ENCODE measurements at regions not wholly inside any gene's neighbourhood (a gene's known extent, or its start where the extent isn't known, plus 50 kb on each side); places are given as distances from the start of the nearest gene placed in this dataset.

DNA sequence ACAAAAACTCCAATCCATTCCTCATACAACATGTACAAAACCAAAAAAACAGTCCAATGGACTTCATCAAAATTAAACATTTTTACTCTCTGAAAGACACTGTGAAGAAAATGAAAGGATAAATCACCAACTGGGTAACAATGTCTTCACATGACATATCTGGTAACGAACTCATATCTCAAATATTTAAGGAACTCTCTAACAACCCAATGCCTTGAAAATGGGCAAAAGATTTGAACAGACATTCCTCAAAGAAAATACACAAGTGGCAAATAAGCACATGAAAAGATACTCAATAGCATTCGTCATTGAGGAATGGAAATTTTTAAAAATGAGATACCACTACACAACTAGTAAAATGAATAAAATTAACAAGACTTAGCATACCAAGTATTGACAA, 198.7 kb upstream of the RASSF8 start:
- no peaks in the 10 kb centered on the region for H3K36me3 ChIP-seq
- no peaks in the 10 kb centered on the region for H3K27me3 ChIP-seq
- intact Hi-C loops (cut with DNase I), result no loop called here
- TF ChIP-seq, protein P1, sequence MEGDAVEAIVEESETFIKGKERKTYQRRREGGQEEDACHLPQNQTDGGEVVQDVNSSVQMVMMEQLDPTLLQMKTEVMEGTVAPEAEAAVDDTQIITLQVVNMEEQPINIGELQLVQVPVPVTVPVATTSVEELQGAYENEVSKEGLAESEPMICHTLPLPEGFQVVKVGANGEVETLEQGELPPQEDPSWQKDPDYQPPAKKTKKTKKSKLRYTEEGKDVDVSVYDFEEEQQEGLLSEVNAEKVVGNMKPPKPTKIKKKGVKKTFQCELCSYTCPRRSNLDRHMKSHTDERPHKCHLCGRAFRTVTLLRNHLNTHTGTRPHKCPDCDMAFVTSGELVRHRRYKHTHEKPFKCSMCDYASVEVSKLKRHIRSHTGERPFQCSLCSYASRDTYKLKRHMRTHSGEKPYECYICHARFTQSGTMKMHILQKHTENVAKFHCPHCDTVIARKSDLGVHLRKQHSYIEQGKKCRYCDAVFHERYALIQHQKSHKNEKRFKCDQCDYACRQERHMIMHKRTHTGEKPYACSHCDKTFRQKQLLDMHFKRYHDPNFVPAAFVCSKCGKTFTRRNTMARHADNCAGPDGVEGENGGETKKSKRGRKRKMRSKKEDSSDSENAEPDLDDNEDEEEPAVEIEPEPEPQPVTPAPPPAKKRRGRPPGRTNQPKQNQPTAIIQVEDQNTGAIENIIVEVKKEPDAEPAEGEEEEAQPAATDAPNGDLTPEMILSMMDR (IDR thresholded peaks at IDR 0.05), result no peak
- peaks cover 0 to 8% (median 0%) of the 10 kb centered on the region in 11 donors for H3K9me3 ChIP-seq
- no peak for ATAC-seq
- H3K4me1 ChIP-seq, result no peaks in the 10 kb centered on the region
- no peak overlapping the region for H3K27ac ChIP-seq
- 66 to 74% methylated on average over 2 of the region's 2 CpGs for WGBS, 2 donors
- H3K4me3 ChIP-seq, result no peak overlapping the region
- DNase-seq, result no peak

DNA sequence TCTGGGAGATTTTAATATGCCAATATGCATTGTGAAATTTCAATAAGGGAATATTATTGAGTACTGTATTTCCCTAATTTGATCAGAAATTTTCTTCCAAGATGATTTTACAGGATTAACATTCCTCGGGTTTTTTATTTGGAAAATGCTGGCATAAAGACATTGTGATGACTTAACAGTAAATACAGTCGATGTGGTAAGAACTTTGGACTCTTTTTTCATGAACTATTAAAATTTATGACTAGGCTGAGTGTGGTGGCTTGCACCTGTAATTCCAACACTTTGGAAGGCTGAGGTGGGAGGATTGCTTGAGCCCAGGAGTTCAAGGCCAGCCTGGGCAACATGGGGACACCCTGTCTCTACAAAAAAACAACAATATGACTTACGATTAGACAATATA, 197.1 kb upstream of the RASSF8 start:
- no peaks in the 10 kb centered on the region for H3K36me3 ChIP-seq
- no peaks in the 10 kb centered on the region for H3K27me3 ChIP-seq
- TF ChIP-seq, protein P1 (IDR thresholded peaks at IDR 0.05), result no peak
- intact Hi-C loops (cut with DNase I), result no loop called here
- H3K4me1 ChIP-seq, result no peaks in the 10 kb centered on the region
- WGBS, 2 donors, result 86 to 94% methylated on average over 3 of the region's 3 CpGs
- H3K9me3 ChIP-seq, result peaks cover 0 to 8% (median 0%) of the 10 kb centered on the region in 11 donors
- ATAC-seq, result no peak
- H3K4me3 ChIP-seq, result no peak overlapping the region
- DNase-seq, result no peak
- no peak overlapping the region for H3K27ac ChIP-seq

DNA sequence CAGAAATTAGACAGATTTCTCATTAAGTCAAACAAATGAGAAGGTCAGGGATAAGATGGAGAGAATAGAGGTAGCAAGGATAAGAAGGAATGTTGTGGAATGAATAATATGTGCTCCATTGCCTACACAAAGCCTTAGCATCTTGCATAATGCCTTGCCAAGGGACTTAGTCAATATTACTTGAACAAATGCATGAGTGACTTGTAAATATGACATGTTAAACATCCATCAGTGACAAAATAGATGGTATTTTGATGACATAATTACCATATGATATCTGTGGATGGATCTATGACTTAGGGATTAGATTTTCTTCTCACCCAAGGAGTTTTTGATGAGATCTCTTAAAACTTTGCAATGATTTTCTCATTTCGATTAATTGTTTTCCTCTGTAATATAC, 194.1 kb upstream of the RASSF8 start:
- H3K4me1 ChIP-seq, result no peaks in the 10 kb centered on the region
- TF ChIP-seq, protein P1 (IDR thresholded peaks at IDR 0.05), result no peak
- no peaks in the 10 kb centered on the region for H3K36me3 ChIP-seq
- peaks cover 0 to 4% (median 0%) of the 10 kb centered on the region in 11 donors for H3K9me3 ChIP-seq
- no peak overlapping the region for H3K27ac ChIP-seq
- DNase-seq (no peak), ATAC-seq (no peak)
- intact Hi-C loops (cut with DNase I), result no loop called here
- H3K4me3 ChIP-seq, result no peak overlapping the region
- 95 to 98% methylated on average over 1 of the region's 1 CpG for WGBS, 2 donors
- no peaks in the 10 kb centered on the region for H3K27me3 ChIP-seq

DNA sequence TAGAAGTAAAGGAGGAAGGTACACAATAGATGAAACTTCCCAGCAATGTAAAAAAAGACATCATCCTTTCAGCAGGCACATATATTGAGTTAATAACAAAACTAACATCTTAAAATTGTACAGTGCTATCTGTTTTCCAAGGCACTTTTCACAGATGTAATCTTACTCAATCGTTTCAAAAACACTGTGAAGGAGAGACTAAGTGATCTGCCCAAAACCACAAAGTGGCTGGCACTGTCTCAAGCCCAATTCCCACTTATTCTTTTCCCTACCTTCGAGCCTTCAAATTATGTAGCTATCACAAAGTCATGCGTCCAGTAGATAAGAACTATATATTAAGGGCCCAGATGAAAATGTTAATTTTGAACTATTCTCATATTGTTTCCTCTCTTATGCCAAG, 193.6 kb upstream of the RASSF8 start:
- Histone ChIP-seq H3K9me3 (peaks cover 0 to 4% (median 0%) of the 10 kb centered on the region in 11 donors), H3K27me3 (no peaks in the 10 kb centered on the region), H3K4me1 (no peaks in the 10 kb centered on the region), H3K36me3 (no peaks in the 10 kb centered on the region), H3K4me3 (no peak overlapping the region), H3K27ac (no peak overlapping the region)
- intact Hi-C loops (cut with DNase I), result no loop called here
- no peak for DNase-seq
- ATAC-seq, result no peak
- TF ChIP-seq, protein P1 (IDR thresholded peaks at IDR 0.05), result no peak
- 45 to 51% methylated on average over 3 of the region's 3 CpGs for WGBS, 2 donors
